ENCODE measurements at regions not wholly inside any gene's neighbourhood (a gene's known extent, or its start where the extent isn't known, plus 50 kb on each side); places are given as distances from the start of the nearest gene placed in this dataset.

DNA sequence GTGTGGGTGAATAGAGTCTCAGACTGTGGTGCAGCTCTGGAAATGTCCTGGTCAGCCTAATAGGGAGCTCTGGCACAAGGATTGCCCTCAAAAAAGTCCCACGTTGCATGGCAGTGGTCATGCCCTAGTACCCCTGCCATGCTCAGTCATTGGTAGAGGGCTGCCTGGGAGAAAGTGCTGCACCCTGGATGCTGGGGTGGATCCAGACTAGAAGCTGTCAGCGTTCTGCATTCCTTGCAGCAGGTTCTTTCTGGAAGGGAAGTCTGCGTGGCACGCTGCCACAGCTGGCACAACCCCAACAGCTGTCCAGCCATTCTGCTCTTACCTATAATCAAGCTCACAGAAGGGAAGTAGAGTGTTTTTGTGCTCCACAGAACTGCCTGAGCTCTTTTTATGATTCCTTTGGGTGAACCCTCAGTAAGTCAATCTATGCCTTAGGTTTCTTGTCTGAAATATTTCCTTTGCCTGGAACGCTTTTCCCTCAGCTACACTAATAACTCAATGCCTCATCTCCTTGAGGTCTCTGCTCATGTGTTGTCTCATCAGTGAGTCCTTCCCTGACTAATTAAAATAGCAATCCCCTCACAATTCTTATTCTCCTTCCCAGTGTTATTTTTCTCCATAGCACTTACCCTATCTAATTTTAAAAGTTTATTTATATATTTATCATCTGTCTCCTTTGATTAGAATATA lies 61.5 kb upstream of the JAK1 start:
- TF ChIP-seq, protein P1, sequence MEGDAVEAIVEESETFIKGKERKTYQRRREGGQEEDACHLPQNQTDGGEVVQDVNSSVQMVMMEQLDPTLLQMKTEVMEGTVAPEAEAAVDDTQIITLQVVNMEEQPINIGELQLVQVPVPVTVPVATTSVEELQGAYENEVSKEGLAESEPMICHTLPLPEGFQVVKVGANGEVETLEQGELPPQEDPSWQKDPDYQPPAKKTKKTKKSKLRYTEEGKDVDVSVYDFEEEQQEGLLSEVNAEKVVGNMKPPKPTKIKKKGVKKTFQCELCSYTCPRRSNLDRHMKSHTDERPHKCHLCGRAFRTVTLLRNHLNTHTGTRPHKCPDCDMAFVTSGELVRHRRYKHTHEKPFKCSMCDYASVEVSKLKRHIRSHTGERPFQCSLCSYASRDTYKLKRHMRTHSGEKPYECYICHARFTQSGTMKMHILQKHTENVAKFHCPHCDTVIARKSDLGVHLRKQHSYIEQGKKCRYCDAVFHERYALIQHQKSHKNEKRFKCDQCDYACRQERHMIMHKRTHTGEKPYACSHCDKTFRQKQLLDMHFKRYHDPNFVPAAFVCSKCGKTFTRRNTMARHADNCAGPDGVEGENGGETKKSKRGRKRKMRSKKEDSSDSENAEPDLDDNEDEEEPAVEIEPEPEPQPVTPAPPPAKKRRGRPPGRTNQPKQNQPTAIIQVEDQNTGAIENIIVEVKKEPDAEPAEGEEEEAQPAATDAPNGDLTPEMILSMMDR (IDR thresholded peaks at IDR 0.05; ENCODE audit: extremely low read depth in 1 of 2, insufficient read depth in 1 of 2, low read depth in 1 of 2, low read length in 2 of 2), result no peak
- no peak for TF ChIP-seq FOS (IDR thresholded peaks at IDR 0.05; ENCODE audit: borderline replicate concordance, insufficient read depth, low read length)
- TF ChIP-seq JUN (IDR thresholded peaks at IDR 0.05; ENCODE audit: borderline replicate concordance, insufficient read depth, insufficient read length, low read depth), result no peak
- TF ChIP-seq POLR2A (IDR thresholded peaks at IDR 0.05; ENCODE audit: low read depth, low read length), result no peak
- no peak for TF ChIP-seq POLR2AphosphoS5 (IDR thresholded peaks at IDR 0.05; ENCODE audit: insufficient read depth, low read depth, low read length)
- TF ChIP-seq, protein P2, sequence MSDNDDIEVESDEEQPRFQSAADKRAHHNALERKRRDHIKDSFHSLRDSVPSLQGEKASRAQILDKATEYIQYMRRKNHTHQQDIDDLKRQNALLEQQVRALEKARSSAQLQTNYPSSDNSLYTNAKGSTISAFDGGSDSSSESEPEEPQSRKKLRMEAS (IDR thresholded peaks at IDR 0.05; ENCODE audit: insufficient read depth, insufficient read length), result no peak
